HG03095 (cell line): ENCODE measurements at regions not wholly inside any gene's neighbourhood (a gene's known extent, or its start where the extent isn't known, plus 50 kb on each side); places are given as distances from the start of the nearest gene placed in this dataset.
A peak's percentile ranks its signal among the peaks of the same experiment; 100 is the strongest.

Experiments used
- ATAC-seq: cut with Tn5 transposase; IDR thresholded peaks from one replicate; pipeline ENCODE4 v1.9.1; 2021; ENCODE audit warnings: moderate library complexity; ENCODE audit not compliant: unreplicated experiment

- no peak for ATAC-seq
Observed at GRCh38 chr6:12221856-12222255, 68.3 kb upstream of the EDN1 start.

GRCh38 chr6:12222405-12223366 is 67.5 kb upstream of the EDN1 start:
- ATAC-seq: no peak

- ATAC-seq: no peak
Observed at GRCh38 chr6:12223383-12223782, 66.8 kb upstream of the EDN1 start.

- ATAC-seq: no peak
Observed at GRCh38 chr6:12224251-12224650, 65.9 kb upstream of the EDN1 start.

- no peak for ATAC-seq
Observed at GRCh38 chr6:12228447-12229146, 61.6 kb upstream of the EDN1 start.

GRCh38 chr6:12229332-12229731 is 60.8 kb upstream of the EDN1 start:
- no peak for ATAC-seq

- no peak for ATAC-seq
Observed at GRCh38 chr6:12230523-12230922, 59.6 kb upstream of the EDN1 start.

GRCh38 chr6:12232339-12232738 is 57.8 kb upstream of the EDN1 start:
- peak; percentile 53 for ATAC-seq

GRCh38 chr6:12232821-12233220 is 57.3 kb upstream of the EDN1 start:
- no peak for ATAC-seq

- no peak for ATAC-seq
Observed at GRCh38 chr6:12233693-12234571, 56.2 kb upstream of the EDN1 start.

GRCh38 chr6:12235341-12235740 is 54.8 kb upstream of the EDN1 start:
- no peak for ATAC-seq

- ATAC-seq: no peak
Observed at GRCh38 chr6:12238219-12238618, 51.9 kb upstream of the EDN1 start.
